ENCODE measurements at regions not wholly inside any gene's neighbourhood (a gene's known extent, or its start where the extent isn't known, plus 50 kb on each side); places are given as distances from the start of the nearest gene placed in this dataset.

DNA sequence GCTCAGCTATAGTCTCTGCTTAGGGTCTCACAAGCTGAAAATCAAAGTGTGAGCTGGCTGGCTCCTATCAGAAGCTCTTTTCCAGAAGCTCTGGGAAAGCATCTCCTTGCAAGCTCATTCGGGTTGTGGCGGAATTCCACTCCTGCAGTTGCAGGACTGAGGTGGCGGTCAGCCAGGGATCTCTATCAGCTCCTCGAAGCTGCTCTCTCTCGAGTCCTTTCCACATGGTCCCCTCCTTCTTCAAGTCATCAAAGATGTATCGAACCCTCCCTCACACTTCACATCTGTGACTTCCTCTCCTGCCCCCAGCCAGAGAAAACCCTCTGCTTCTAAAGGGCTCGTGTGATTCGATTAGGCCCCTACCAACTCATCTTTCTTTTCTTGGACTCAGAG is 141.7 kb downstream of the ZFP36L2 start:
- DNase-seq: no peak

GRCh38 chr2:43083710-43084698 is 142.4 kb downstream of the ZFP36L2 start:
- peak; percentile 33 to 50 for DNase-seq

GRCh38 chr2:43082903-43083677 is 143.3 kb downstream of the ZFP36L2 start:
- DNase-seq: no peak

- DNase-seq: peak in 1 of 2 donors; percentile 18
Measured at GRCh38 chr2:43082111-43082894, 144.1 kb downstream of the ZFP36L2 start.

- no peak for DNase-seq
Measured at GRCh38 chr2:43081131-43081765, 145.2 kb downstream of the ZFP36L2 start.

- DNase-seq: no peak
Measured at GRCh38 chr2:43080571-43081021, 145.8 kb downstream of the ZFP36L2 start.

DNA sequence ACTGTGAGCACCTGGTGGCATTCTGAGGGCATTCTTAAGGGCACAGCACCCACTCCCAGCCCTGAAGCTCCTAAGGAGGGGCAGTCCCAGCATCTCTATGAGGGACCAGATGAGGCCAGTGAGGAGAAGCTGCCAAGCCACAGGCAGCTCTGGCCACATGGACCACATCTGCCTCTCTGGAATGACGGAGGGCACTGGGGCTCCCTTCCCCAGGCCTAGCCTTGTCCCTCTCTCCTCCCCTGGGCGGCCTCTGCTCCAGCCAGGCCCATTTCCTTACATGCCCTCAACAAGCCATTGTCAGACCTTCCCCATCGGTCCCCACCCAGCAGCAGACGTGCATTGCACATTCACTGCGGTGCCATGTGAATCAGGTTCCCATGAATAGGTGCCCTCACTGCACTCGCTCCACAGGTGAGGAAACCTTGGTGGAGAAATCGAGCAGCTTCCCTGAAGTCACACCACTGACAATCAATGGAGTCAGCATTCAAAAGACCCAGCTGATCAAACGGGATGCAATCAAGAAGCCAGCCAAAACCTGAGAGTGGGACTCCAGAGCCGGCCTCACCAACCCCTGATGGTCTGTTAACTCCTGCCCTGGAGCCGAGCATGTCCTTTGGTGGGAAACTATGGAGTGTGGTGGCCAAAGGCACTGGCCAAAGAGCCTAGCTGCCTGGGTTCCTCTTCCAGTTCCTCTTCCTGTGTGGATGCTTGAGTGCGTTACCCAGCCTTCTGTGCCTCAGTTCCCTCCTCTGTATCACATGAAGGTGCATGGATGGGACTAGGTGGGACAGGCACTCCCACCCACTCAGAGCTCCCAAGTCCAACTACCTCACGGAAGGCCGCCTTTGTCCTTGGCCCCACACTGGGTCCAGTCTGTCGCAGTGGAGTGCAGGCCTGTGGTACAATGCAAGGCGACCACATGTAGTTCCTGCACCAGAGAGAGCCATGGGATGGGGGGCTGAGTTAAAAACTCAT is 147.3 kb downstream of the ZFP36L2 start:
- DNase-seq: no peak

- no peak for DNase-seq
Measured at GRCh38 chr2:43078301-43078700, 148.1 kb downstream of the ZFP36L2 start.

- DNase-seq: no peak
Measured at GRCh38 chr2:43077876-43078275, 148.5 kb downstream of the ZFP36L2 start.

- no peak for DNase-seq
Measured at GRCh38 chr2:43076676-43077075, 149.7 kb downstream of the ZFP36L2 start.

DNA sequence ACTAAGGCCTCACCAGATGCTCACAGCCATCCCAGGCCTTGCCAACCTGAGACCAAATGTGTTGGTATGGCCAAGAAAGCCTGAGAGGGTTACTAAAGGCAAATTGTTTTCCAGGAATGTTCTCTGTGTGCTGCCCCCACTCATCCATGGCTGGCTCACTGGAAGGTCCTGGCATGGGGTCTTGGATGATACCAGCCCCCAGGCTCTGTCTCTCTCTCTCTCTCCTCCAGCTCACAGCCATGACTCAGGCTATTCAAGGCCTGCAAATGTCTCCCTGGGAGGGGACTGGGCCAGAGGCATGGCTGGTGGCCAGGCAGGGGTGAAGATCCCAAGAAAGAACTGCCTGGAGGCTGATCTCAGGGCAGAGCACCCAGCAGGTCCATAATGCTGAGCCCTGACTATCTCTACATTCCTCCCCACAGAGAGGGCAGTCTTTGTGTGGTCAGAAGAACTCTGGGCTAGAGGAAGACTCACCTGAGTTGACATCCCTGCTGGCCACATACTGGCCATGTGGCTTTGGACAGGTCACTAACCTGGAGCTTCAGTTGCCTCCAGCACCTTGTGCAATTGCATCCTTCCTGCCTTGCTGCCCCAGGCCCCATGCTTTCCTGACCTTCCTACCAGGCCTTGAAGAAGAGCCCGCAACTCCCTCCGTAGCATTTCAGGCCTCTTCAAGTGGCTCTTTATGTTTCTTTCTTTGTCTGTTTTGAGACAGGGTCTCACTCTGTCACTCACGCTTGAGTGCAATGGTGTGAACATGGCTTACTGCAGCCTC is 150.4 kb downstream of the ZFP36L2 start:
- DNase-seq: no peak

- no peak for DNase-seq
Measured at GRCh38 chr2:43075054-43075593, 151.3 kb downstream of the ZFP36L2 start.

DNA sequence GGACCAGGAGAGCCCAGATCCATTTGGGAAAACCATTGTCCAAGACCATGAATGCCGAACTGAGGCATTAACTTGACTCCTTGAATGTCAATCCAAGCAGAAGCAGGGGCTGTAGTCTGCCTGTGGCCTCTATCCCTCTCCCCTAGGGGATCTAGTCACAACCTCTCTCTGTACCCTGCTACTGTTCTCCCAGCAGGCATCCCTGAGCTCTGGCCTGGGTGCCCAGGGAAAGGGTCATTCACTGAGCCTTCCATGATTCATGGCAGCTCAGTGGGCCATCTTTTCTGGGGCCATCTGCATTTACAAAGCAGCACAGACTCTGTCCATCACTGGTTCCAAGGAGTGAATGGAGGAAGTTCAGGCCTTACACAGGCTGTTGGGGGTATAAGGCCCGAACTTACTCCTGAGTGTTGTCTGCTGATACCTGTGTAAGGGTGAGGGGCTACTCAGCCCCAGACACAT is 151.8 kb downstream of the ZFP36L2 start:
- no peak for DNase-seq

DNA sequence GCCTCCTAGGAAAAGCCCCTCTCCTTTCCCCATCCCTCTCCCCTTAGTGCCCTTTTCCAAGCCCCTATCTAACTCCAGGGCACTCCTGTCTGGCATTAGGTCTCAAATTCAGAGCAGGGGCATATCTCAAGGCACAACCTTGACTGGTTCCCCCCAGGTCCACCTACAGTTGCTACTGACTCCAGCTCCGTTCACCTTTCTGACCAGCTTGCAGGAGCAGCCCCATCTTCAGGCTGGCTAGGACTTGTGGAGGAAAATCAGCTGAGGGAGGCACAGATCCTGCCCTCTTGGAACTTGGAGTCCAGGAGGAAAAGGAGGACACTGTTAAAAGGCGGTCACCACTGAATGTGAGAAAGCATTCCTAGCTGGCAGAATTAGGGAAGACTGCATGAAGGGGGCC is 152.4 kb downstream of the ZFP36L2 start:
- no peak for DNase-seq

DNA sequence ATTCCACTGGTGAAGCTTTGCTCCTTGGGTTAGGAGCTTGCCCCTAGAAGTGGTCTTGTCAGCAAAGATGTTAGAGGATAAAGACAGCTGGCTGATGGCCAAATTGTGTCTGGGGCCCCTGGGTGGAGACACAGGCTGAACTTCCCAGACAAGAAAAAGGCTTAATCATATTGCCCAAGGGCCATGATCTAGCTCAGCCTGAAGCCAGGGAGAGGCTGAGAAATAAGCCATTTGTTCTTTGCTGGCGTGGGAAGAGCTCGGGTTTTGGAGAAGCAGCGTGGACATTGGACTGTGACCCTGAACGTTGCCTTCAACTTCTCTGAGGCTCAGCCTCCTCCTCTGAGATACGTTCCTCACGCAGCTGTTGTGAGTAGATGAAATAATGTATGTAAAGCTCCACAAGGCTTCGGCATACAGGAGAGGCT is 153.0 kb downstream of the ZFP36L2 start:
- peak; percentile 10 to 30 for DNase-seq

DNA sequence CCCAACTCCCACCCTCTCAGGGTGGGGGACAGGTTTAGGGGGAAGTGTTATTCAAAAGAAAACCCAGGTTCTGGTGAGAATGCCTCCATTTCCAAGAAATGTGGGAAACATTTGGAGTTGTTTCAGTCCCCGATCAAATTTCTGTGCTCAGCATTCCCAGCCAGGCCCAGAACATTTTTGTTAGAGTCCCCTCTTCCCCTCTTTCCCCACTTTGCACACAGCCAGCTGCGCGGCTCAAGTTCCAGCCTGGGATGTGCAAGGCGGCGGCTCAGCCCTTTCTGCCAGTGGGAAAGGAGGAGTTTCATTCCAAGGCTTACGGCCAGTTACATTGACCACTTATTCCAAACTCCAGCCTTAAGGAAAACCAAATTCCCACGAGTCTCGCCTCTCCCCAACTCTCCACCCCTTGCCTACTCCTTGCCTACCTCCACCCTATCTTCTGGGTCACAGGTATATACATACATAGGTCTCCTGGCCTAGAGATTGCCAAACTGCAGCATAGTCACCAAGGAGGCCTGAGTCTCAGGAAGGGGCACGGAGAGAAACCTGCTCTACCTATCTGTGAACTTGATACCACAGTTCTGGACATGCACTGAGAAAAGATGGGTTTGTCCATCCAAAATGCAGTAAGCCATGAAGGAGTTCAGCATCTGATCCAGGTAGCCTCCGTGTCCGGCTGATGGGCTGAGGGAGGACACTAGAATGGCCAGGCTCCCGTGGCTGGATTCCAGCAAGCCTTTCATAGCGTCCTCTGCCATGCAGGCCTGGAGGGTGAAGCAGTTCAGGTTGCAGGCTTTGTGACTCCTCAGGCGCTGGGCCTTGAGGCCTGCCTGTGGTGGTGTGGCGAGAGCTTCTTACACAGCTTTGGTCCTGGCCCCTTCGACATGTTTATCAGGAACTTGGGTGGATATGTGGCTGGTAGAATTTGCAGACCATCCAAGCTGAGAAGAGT is 154.5 kb downstream of the ZFP36L2 start:
- DNase-seq: no peak

DNA sequence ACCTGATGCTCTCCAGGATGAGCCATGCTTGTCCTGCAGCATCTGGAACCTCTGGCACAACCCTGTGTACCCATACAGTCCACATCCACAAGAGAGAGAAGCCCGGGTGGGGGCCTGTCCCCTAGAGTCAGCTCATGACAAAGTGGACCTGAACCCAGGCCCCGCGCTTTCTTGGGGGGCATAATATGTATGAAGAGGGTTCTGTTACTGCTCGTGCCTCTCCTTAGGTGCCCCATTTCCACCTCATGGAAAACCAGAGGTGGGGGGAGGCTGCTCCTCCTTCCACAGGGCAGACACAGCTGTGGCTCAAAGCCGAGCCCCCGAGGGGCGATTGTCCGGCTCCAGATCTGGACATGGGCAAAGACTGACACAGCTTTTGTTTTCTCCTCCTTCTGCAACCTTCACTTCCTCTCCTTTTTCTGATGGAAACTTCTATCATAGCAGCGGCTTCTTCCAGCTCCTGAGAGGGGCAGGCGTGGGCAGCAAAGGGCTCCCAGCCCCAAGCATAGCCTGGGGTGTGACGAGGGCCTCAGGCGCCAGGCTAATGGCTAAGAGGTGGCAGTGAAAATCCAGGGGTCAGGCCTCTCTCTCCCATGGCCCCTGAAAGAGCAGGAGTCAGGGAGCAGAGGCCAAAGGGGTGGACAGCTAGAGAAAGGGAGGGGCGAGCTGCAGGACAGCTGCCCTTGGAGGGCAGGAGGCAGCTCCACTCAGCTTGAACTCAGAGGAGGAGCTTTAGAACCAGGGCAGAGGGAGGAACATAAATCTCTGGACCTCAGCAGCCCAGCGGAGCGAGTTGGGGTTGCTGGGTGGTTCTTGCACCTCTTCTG is 155.5 kb downstream of the ZFP36L2 start:
- no peak for DNase-seq

DNA sequence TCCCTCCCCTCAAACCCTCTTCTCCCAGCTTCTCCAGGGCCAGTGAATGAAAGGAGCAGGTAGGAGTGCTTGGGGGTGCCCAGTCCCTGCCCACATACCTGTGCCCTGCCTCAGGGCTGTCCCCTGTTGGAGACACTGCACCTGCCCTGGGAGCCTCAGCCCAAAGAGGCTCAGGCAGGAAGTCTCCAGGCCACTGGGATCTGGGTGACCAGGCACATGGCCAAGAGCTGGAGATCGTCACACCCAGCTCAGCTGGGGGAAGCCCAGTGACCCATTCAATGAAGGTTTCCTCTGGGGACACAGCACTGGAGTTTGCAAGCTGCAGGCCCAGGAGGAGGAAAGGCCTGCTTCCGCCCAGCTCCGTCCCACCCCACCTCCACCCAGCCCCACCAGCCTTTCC is 156.4 kb downstream of the ZFP36L2 start:
- no peak for DNase-seq
